SK-N-MC (cell line): ENCODE measurements at regions not wholly inside any gene's neighbourhood (a gene's known extent, or its start where the extent isn't known, plus 50 kb on each side); places are given as distances from the start of the nearest gene placed in this dataset.

Experiments used
- DNase-seq: peaks from one replicate; pipeline ENCODE4 v3.0.0-alpha.2; 2011; ENCODE audit warnings: low read depth, low spot score
- H3K27ac ChIP-seq: fragments of 200-600 bp; sonication (generic); 2 replicates; pipeline ENCODE4 v1.5.1; 2016; ENCODE audit warnings: mixed run types
- H3K36me3 ChIP-seq: fragments of 200-600 bp; sonication (generic); 2 replicates; pipeline ENCODE4 v1.6.1; 2017; ENCODE audit warnings: antibody characterized with exemption, low read length, mixed read lengths; ENCODE audit not compliant: insufficient read depth
- H3K4me3 ChIP-seq: fragments of 200-600 bp; sonication (generic); 2 replicates; pipeline ENCODE4 v1.5.1; 2016
- H3K9ac ChIP-seq: fragments of 200-600 bp; sonication (generic); 2 replicates; pipeline ENCODE4 v1.8.0; 2017; ENCODE audit warnings: mixed run types, mixed read lengths; ENCODE audit not compliant: insufficient read length
- H3K9me3 ChIP-seq: fragments of 200-600 bp; sonication (generic); 2 replicates; pipeline ENCODE4 v1.6.1; 2017; ENCODE audit warnings: low read depth, mild to moderate bottlenecking, antibody characterized with exemption, low read length, moderate library complexity, mixed read lengths
- EZH2 ChIP-seq: fragments of 200-600 bp; sonication (generic); IDR thresholded peaks from one replicate; pipeline ENCODE4 v1.6.1; 2017; ENCODE audit warnings: antibody characterized with exemption
- FOXP2 ChIP-seq: optimal IDR thresholded peaks from 2 replicates; pipeline ENCODE3; 2011; ENCODE audit warnings: mild to moderate bottlenecking, moderate library complexity; ENCODE audit not compliant: insufficient read depth; ENCODE audit errors: extremely low read length, control extremely low read depth
- POLR2AphosphoS5 ChIP-seq: IDR thresholded peaks from 2 replicates; pipeline ENCODE4 v1.6.1; 2012; ENCODE audit warnings: mild to moderate bottlenecking, low read depth, low read length, borderline replicate concordance

GRCh38 chr9:14441976-14442651 is 128.2 kb upstream of the NFIB start:
- Histone ChIP-seq H3K4me3 (no peak overlapping the region), H3K9me3 (no peaks in the 10 kb centered on the region), H3K27ac (no peak overlapping the region), H3K9ac (no peak overlapping the region), H3K36me3 (no peaks in the 10 kb centered on the region)
- no peak for TF ChIP-seq FOXP2
- no peak for TF ChIP-seq EZH2
- TF ChIP-seq POLR2AphosphoS5, result no peak
- DNase-seq, result no peak

- DNase-seq, result no peak
- no peak overlapping the region for H3K9ac ChIP-seq
- H3K36me3 ChIP-seq, result no peaks in the 10 kb centered on the region
- H3K9me3 ChIP-seq, result no peaks in the 10 kb centered on the region
- TF ChIP-seq EZH2 (no peak), POLR2AphosphoS5 (no peak), FOXP2 (no peak)
- no peak overlapping the region for H3K27ac ChIP-seq
- no peak overlapping the region for H3K4me3 ChIP-seq
Measured at GRCh38 chr9:14441115-14441514, 127.2 kb upstream of the NFIB start.

- no peaks in the 10 kb centered on the region for H3K36me3 ChIP-seq
- H3K9me3 ChIP-seq, result no peaks in the 10 kb centered on the region
- no peak overlapping the region for H3K9ac ChIP-seq
- TF ChIP-seq FOXP2 (no peak), EZH2 (no peak), POLR2AphosphoS5 (no peak)
- H3K4me3 ChIP-seq, result no peak overlapping the region
- peak overlapping the region; percentile 38; the same call in 1 of the 2 replicates for H3K27ac ChIP-seq
- DNase-seq, result no peak
Measured at GRCh38 chr9:14440062-14440461, 126.1 kb upstream of the NFIB start.

- H3K9me3 ChIP-seq, result no peaks in the 10 kb centered on the region
- peak overlapping the region; percentile 97 for H3K27ac ChIP-seq
- TF ChIP-seq FOXP2 (no peak), EZH2 (no peak), POLR2AphosphoS5 (no peak)
Measured at GRCh38 chr9:14439555-14439954, 125.6 kb upstream of the NFIB start.

GRCh38 chr9:14438232-14439021 is 124.5 kb upstream of the NFIB start:
- DNase-seq, result peak; percentile 99
- TF ChIP-seq POLR2AphosphoS5 (peak; percentile 44; the same call in 1 of the 2 replicates), EZH2 (no peak)
- Histone ChIP-seq H3K9me3 (no peaks in the 10 kb centered on the region), H3K9ac (peak overlapping the region; percentile 61), H3K36me3 (no peaks in the 10 kb centered on the region), H3K27ac (peak overlapping the region; percentile 97), H3K4me3 (peak overlapping the region; percentile 76)

More at GRCh38 chr9:14439555-14439954, 125.6 kb upstream of the NFIB start:
- Histone ChIP-seq H3K9ac (no peak overlapping the region), H3K36me3 (no peaks in the 10 kb centered on the region), H3K4me3 (no peak overlapping the region)
- DNase-seq, result no peak

GRCh38 chr9:14437354-14438231 is 123.7 kb upstream of the NFIB start:
- H3K4me3 ChIP-seq, result peak overlapping the region; percentile 76
- no peaks in the 10 kb centered on the region for H3K9me3 ChIP-seq
- peak overlapping the region; percentile 61 for H3K9ac ChIP-seq
- DNase-seq, result no peak
- TF ChIP-seq EZH2 (no peak), POLR2AphosphoS5 (no peak), FOXP2 (peak; percentile 41)
- no peaks in the 10 kb centered on the region for H3K36me3 ChIP-seq
- H3K27ac ChIP-seq, result peak overlapping the region; percentile 97

- H3K9ac ChIP-seq, result no peak overlapping the region
- H3K4me3 ChIP-seq, result no peak overlapping the region
- peak overlapping the region; percentile 97 for H3K27ac ChIP-seq
- TF ChIP-seq FOXP2, result no peak
- H3K9me3 ChIP-seq, result no peaks in the 10 kb centered on the region
- no peaks in the 10 kb centered on the region for H3K36me3 ChIP-seq
- no peak for DNase-seq
Measured at GRCh38 chr9:14435871-14436270, 121.9 kb upstream of the NFIB start.
